ENCODE measurements at regions not wholly inside any gene's neighbourhood (a gene's known extent, or its start where the extent isn't known, plus 50 kb on each side); places are given as distances from the start of the nearest gene placed in this dataset.

DNA sequence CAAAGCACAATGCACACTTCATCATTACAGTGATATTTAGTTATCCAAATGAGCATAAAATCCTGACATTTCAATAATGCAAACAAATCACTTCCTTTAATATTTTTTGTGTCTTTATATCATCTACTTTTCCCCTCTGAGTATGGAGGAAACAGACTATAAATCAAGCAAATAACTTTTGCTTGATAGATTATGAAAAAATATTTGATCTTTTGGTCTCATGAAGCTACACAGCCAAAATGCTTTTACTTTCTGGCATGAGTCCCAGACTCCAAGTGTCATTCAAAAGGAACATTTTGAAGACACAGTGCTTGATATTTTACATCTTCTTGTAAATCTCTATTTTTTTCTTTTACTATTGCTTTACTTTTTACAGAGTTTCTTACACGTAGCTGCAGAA lies 215.3 kb upstream of the ROBO1 start:
- TF ChIP-seq ZFX (IDR thresholded peaks at IDR 0.05; ENCODE audit: borderline replicate concordance): no peak
- TF ChIP-seq, protein P1, sequence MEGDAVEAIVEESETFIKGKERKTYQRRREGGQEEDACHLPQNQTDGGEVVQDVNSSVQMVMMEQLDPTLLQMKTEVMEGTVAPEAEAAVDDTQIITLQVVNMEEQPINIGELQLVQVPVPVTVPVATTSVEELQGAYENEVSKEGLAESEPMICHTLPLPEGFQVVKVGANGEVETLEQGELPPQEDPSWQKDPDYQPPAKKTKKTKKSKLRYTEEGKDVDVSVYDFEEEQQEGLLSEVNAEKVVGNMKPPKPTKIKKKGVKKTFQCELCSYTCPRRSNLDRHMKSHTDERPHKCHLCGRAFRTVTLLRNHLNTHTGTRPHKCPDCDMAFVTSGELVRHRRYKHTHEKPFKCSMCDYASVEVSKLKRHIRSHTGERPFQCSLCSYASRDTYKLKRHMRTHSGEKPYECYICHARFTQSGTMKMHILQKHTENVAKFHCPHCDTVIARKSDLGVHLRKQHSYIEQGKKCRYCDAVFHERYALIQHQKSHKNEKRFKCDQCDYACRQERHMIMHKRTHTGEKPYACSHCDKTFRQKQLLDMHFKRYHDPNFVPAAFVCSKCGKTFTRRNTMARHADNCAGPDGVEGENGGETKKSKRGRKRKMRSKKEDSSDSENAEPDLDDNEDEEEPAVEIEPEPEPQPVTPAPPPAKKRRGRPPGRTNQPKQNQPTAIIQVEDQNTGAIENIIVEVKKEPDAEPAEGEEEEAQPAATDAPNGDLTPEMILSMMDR (IDR thresholded peaks at IDR 0.05): no peak
- H3K27ac ChIP-seq: no peak overlapping the region

DNA sequence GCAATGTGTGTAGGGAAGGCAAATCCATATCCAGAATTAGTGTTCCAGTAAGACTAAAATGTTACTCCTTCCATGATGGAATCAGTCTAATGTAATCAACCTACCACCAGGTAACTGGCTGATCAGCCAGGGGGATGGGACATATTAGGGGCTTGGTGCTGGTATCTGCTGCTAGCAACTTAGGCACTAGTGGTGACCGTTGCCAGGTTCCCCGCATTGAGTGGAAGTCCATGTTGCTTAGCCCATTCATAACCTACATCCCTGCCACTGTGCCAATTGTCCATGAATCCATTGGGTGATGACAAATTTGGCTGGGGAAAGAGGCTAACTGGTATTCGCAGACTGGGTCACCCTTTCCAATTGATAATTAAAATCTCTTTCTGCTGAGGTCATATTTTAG lies 212.2 kb upstream of the ROBO1 start:
- no peak for TF ChIP-seq ZFX (IDR thresholded peaks at IDR 0.05; ENCODE audit: borderline replicate concordance)
- TF ChIP-seq, protein P1 (IDR thresholded peaks at IDR 0.05): no peak
- no peak overlapping the region for H3K27ac ChIP-seq

DNA sequence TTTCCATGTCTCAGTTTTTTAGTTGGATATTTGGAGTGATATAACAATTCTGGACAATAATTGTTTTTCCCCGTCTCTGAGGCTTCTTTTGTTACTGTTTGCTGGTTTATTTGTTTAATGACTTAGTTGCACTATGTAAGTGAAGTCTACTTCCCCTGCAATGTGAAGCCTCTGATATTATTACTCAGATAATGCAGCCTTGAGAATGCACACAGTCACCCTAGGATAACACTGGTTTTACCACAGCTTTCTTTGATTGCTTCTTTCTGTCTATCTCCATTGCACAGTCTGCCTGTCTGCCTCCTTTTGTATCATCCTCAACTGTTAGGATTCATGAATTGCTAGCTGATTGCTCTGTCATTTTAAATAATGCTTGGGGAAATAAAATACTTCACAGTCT lies 208.7 kb upstream of the ROBO1 start:
- TF ChIP-seq, protein P1 (IDR thresholded peaks at IDR 0.05): no peak
- TF ChIP-seq ZFX (IDR thresholded peaks at IDR 0.05; ENCODE audit: borderline replicate concordance): no peak
- no peak overlapping the region for H3K27ac ChIP-seq

DNA sequence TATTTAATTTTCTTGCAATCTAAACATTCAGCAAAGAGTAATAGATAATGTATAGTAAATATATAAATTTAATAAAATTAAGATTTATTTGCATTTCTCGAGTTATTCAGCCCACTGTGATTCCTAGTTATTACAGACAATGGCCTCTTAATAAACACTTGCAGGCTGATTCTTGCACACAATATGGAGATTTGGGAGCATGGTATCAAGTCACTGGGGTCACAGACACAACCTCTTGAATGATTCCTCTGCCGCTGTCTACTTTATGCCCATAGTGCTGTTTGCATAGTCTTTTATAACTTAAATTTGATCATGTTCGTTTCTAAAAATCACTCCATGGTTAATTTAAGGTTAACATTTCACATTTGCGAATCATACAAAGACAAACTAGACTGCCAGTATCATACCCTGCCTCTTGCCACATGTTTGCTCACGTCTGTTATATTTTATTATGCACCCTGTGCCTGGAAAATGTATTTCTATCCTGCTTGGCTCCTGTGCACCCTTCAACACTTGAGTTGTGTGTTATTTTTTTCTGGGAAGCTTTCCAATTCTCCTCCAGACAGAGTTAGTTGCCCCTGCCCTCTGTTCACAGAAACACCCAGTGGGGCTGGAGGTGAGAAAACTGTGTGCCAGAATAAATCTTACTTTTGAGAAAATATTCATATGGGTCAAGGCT lies 206.3 kb upstream of the ROBO1 start:
- H3K27ac ChIP-seq: no peak overlapping the region
- TF ChIP-seq, protein P1 (IDR thresholded peaks at IDR 0.05): no peak
- TF ChIP-seq ZFX (IDR thresholded peaks at IDR 0.05; ENCODE audit: borderline replicate concordance): no peak

DNA sequence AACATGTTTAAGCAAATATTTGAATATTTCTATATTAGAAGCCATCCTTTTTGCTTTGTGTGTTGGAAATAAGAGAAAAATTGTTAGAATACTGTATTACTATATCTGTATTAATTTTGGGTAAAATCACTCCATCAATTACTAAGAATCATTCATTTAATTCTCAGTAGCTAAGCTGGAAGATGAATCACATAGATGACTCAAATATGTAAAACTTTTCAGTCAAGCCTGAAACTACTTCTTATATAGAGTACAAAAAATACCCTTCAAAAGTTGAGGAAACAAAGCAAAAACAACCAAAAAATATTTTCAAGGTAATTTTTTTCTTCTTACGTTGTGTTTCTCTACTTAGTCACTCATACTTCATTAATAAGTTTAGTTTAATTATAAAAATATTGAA lies 205.7 kb upstream of the ROBO1 start:
- no peak overlapping the region for H3K27ac ChIP-seq
- TF ChIP-seq, protein P1 (IDR thresholded peaks at IDR 0.05): no peak
- no peak for TF ChIP-seq ZFX (IDR thresholded peaks at IDR 0.05; ENCODE audit: borderline replicate concordance)

DNA sequence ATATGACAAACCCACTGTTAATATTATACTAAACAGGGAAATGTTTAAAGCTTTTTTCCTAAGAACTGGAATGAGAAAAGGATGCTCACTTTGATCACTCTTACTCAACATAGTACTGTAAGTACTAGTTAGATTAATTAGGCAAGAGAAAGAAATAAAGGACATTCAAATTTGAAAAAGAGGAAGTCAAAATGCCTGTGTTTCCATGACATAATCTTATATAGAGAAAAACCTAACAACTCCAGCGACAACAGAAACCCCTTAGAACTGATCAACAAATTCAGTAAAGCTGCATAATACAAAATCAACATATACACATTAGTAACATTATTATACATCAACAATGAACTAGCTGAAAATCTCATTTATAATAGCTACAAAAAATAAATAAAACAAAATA lies 200.6 kb upstream of the ROBO1 start:
- TF ChIP-seq ZFX (IDR thresholded peaks at IDR 0.05; ENCODE audit: borderline replicate concordance): no peak
- TF ChIP-seq, protein P1 (IDR thresholded peaks at IDR 0.05): no peak
- no peak overlapping the region for H3K27ac ChIP-seq

DNA sequence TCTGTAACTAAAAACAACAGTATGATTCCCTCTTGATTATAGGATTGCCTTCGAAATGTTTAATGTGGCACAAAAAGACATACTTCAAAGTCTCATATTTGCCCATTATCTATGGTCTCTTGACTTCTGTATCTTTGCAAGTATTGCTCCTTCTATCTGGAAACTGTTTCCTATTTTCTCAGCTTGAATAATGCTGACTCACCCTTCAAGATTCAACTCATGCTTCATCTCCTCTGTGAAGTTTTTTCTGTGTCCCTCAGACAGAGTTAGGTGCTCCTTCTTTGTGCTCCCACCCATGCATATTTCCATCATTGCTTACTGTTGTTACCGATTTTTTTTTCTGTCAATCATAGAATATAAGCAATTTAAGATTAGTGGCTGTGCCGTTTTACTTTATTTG lies 192.8 kb upstream of the ROBO1 start:
- TF ChIP-seq ZFX (IDR thresholded peaks at IDR 0.05; ENCODE audit: borderline replicate concordance): no peak
- TF ChIP-seq, protein P1 (IDR thresholded peaks at IDR 0.05): no peak
- no peak overlapping the region for H3K27ac ChIP-seq

Data from 22Rv1 (cell line).